M059J (cell line): ENCODE measurements at regions not wholly inside any gene's neighbourhood (a gene's known extent, or its start where the extent isn't known, plus 50 kb on each side); places are given as distances from the start of the nearest gene placed in this dataset.

Experiments
- DNase-seq: peaks from one replicate; pipeline ENCODE4 v3.0.0-alpha.2; 2012; ENCODE audit warnings: low read depth

- no peak for DNase-seq
Measured at GRCh38 chr5:111676926-111677415, 80.0 kb downstream of the NREP start.

- DNase-seq: no peak
Measured at GRCh38 chr5:111676466-111676865, 80.5 kb downstream of the NREP start.

DNA sequence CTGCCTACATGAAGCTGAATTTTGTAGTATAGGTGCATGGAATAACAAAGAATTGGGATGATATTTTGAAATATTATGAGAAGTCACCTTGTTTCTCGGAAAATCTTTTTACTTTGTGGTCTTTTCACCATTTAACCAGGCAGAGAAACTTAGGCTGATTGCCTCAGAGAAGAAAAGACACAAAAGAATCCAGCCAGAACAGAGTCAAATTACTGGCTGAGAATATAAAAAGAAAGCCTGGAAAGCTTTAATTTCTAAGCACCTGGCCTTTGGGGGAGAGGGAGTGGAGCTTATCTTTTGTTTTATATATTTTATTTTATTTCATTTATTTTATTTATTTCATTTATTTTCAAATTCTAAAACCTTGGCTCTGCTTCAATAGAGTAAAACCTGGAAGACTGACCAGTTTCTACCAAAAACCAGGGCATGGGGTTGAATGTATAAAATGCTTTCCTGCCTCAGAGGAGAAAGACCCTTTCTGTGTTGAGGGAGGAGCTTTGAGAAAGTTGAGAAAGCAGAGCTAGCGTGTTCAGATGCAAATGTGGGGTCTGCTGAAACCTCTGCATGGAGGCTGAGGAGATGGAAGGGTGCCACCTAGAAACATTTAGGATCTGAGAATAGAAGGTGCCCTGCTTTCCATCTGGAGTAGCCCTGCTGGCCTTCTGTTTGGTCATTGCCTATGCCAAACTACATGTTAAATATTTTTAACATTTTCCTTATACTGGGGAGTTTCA, 81.6 kb downstream of the NREP start:
- DNase-seq: no peak

DNA sequence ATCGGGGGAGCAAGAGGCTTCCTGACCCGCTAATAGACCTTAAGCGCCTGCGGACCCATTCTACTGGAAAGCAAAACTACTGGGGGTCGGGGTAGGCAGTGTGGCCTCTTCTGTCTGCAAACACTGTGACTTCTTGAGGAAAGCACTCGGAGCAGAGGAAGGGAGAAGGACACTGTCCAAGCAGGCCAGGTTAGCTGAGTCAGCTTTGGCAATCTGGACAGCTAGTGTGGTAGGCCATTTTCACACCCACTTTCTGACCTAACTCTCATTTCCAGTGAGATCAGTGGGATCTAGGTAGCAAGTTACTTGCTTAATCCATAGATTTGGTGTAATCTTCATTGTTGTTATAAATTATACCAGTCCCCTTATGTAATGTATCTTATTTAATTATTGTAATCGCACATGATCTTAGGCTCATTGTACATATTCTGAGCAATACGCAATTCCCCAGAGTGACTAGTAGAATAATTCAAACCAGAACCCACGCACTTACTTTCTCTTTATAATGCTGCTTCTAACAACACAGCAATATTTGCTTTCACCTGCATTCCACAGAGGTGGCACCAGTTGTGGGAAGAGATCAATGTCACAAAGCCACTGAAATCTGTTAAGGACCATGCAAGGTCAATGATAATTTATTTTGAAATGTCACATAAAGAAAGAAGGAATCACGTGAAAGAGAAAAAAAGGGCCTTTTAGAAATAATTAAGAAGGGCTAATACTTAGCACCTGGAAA, 82.9 kb downstream of the NREP start:
- no peak for DNase-seq

DNA sequence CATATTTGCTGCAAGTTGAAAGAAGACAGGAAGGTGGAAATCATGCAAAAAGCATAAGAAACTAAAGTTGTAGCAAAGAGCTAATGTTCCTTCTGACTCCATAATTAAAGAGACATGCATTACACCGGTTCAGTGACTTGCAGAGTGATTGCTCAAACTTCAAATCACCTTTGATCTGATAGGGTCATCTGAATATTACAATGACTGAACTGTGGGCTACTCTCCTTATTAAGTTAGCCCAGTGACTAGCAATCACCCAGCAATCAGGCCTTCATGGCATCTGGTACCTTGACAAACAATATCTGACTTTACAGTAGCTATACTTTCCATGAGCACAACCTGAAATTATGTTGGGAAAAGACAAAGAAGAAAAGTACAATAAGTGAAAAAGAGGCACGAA, 84.9 kb downstream of the NREP start:
- DNase-seq: no peak

DNA sequence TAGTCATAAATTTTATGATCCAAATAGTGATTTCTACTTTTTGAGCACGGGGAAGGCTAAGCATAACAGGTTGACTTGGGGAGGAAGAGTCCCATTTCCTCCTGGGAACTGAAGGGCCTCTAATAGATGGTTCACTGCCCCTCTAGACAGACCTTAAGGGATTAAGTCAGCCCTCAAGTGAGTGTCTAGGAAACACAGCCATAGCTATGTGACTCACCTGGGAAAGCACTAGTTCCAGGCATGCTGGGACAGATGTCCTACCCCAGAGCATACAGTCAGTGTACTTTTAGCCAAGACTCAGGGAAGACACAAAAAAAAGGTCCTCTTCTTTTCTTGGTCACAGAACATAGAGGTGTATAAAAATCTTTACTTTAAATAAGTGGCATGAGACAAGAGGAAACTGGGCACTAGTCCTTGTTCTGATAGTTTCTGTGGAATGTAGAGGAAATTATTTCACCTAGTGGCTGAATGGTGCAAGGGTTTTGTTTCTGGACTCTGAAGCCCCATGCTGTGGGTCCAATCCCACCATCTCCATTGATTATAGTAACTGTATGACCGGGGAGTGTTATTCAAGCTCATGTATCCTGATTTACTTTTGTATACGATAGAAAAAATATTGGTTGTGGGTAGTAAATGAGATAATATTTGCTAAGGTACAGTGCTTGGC, 86.0 kb downstream of the NREP start:
- peak; percentile 40 for DNase-seq

- peak; percentile 30 for DNase-seq
Measured at GRCh38 chr5:111668477-111669414, 88.2 kb downstream of the NREP start.

DNA sequence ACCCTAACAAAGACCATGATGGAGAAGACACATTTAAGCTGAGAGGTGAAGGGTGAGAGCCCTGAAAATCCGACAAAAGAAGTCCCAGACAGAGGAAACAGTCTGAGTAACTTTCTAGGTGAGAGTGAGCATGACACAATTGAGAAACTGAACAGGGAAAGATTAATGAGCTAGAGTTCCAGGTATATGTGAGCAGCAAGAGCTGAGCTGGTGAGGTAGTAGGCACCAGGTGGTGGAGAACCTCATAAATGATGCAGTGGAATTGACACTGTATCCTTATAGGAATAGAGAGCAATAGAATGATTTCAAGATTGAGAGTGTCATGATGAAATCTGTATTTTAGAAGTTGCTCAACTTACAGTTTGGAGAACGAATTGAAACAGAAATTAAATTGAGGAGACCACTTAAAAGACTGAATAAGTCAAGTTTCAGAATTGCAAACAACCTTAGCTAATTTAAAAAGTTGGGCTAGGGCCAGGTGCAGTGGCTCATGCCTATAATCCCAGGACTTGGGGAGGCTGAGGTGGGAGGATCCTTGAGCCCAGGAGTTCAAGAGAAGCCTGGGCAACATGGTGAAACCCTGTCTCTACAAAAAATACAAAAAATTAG, 89.8 kb downstream of the NREP start:
- DNase-seq: no peak

DNA sequence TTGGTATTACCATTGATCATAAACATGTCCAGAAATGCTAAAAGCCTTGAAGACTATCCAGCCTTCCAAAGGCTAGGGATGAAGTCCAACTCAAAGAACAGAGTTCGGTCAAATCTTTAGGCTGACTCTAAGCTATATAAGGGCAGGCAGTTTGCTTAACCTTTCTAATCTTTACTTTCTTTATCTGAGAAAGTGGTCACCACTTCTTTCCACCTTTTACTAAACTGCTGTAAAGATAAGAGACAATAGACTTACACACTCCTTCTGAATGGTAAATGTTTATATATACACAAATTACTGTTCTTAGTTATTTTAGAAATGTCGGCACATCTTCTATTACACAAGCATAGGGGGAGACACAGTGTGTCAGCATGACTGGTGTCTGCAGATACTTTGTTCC, 100.4 kb downstream of the NREP start:
- no peak for DNase-seq

DNA sequence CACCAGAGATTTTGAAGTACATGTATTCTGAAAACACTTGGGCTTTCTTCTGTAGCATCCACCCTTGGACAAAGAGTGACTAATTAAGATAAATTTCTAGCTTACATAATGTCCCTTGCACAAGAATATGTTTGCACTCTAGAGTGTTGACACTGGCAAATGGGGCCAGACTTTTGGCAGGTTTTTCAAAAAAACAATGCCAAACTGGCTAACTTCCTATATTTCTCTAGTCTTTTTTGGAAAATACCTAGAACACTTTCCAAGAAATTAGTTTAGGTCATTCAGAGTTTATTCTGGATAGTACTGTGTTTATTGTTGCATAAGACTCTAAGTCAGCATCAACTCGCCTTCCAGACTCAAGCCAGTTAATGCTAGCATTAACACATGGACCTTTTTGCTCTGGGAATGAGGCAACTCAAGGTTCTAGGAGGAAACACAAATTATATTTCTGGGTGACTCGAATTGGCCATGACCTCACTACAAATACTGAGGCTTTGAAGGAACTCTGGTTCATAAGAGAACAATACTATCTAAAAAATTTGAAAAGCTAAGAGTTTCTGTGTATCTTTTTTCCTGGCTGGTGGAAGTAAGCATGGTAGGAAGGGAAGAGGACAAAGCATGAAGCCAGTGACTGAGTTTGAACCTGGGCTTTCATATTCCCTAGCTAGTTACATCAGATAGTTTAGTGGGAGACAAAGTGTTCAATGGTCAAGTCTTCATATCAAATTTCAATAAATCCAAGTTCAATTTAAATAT, 101.6 kb downstream of the NREP start:
- peak; percentile 6 for DNase-seq

DNA sequence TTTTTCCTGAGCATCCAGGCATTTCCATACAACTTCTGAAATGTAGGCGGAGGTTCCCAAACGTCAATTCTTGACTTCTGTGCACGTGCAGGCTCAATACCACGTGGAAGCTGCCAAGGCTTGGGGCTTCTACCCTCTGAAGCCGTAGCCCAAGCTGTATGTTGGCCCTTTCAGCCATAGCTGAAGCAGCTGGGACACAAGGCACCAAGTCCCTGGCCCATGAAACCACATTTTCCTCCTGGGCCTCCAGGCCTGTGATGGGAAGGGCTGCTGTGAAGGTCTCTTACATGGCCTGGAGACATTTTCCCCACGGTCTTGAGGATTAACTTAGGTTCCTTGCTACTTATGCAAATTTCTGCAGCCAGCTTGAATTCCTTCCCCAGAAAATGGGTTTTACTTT, 103.6 kb downstream of the NREP start:
- no peak for DNase-seq

DNA sequence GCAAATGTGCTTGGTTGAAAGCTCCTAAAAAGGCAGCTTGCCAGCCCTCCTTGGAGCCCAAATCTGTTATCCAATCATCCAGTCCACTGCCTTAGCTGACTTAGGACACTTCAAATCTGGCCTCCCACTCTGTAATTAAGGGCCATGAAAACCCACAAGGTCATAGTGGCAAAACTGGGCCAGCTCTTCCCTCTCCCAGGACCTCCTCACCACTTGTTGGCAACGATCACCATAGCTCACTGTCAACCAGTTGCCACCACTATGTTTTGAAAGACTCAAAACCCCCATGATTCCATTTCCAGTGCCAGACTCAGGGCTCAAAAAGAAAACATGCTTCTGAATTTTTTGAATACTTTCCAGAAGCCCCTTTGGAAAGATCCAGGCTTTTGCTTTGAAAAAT, 107.5 kb downstream of the NREP start:
- DNase-seq: peak; percentile 9

DNA sequence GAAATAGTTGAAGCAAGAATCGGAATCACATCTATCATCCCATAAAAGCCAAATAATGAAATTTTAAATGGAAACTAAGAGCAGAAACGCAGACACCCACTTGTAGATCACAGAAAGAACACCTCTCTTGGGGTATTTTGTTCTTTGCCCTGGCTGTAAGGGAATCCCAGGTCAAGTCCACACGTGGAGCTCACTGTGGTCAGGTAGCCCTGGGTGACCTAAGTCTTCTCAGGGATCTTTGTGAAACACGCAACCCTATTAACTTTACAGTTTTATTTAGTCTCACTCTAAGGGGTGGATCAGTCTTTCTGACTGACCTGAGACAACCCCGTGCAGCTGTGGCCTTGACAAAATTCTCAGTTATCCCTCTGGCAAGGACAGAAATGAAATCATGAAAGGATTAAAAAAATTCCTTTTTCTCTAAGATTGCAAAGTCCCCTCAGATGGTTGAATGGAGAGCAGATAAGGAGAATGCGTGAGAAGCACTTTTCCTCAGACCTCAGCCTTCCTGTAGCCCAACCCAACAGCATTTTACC, 111.6 kb downstream of the NREP start:
- DNase-seq: no peak

GRCh38 chr5:111643499-111643898, 113.5 kb downstream of the NREP start:
- DNase-seq: no peak

GRCh38 chr5:111641533-111642233, 115.3 kb downstream of the NREP start:
- DNase-seq: peak; percentile 89

DNA sequence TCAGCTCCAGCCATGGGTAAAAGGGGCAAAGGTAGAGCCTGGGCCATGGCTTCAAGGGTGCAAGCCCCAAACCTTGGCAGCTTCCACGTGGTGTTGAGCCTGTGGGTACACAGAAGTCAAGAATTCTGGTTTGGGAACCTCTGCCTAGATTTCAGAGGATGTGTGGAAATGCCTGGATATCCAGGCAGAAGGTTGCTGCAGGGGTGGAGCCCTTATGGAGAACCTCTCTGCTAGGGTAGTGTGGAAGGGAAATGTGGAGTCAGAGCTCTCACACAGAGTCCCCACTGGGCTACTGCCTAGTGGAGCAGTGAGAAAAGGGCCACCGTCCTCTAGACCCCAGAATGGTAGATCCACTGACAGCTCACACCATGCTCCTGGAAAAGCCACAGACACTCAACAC, 117.1 kb downstream of the NREP start:
- DNase-seq: no peak

- no peak for DNase-seq
Measured at GRCh38 chr5:111636736-111637135, 120.3 kb downstream of the NREP start.

- DNase-seq: no peak
Measured at GRCh38 chr5:111635916-111636570, 121.0 kb downstream of the NREP start.
